GM21529 (cell line): ENCODE measurements at regions not wholly inside any gene's neighbourhood (a gene's known extent, or its start where the extent isn't known, plus 50 kb on each side); places are given as distances from the start of the nearest gene placed in this dataset.
A peak's percentile ranks its signal among the peaks of the same experiment; 100 is the strongest.

ENCODE experiments used
- ATAC-seq: cut with Tn5 transposase; IDR thresholded peaks from one replicate; pipeline ENCODE4 v1.9.1; 2021; ENCODE audit not compliant: unreplicated experiment

DNA sequence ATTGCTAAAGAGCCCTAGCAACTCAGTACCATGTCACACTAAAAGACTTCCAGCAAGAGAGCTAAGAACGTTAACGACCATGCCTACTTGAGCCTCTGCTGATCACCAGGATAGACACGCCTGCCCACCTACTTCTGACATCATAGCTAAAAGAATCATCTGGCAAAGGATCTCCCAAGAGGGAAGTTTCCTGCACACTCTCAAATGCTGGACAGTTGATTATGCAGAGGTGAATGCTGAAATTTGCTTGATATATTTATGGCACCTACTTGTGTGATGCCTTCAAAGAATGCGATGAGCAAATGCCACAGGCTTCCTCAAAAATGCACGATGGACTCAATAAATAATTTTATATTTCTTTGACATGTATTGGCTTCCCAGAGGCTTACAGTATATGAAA, 113.6 kb downstream of the GALC start:
- ATAC-seq, result no peak

DNA sequence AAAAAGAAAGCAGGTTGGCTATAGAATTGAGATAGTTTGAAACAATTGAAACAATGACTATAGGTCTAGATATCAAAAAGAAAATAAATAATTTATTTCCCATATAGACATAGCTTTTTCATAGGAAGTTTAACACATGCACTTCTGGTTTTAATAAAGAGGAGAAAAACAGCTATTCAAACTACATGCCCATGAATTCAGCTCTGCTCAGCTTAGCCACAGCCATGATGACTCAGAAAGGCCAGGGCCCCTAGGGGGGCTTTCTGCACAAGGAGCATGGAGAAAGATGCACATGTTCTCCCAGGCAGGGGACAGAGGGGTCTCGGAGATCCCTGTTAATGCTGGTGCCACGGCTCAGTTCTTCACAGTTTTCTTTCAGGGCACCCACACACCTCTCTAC, 114.0 kb downstream of the GALC start:
- no peak for ATAC-seq

DNA sequence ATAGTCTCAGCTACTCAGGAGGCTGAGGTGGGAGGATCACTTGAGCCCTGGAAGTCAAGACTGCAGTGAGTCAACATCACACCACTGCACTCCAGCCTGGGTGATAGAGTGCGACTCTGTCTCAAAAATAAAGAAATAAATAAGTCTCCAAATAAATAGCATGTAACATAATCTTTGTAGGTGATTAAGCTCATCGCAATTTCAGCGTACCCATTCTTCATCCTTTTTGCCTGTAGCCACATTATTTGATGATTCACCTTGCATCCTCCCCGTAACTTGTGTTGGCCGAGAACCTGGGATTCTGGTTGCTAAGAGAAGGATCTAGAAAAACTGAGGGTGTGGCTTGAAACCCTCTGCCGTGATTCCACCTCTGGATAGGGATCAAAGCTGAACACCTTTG, 115.1 kb downstream of the GALC start:
- ATAC-seq, result no peak

DNA sequence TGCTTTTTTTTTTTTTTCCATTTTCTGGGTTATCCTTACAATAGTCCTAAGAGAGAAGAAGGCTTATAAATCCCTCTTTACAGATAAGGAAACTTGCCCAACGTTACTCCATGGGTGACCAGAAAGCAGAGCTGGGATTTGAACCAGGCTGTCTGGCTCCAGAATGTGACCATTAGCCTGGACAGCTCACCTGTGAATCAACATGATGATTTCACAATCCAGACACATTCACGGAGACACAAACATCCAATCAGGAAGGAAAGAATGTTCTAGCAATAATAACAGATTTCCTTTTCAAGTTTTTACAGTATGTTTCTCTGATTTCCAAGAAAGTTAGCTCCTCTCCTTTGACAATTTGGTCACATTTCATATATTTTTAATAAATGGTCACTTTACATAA, 118.3 kb downstream of the GALC start:
- ATAC-seq, result no peak

DNA sequence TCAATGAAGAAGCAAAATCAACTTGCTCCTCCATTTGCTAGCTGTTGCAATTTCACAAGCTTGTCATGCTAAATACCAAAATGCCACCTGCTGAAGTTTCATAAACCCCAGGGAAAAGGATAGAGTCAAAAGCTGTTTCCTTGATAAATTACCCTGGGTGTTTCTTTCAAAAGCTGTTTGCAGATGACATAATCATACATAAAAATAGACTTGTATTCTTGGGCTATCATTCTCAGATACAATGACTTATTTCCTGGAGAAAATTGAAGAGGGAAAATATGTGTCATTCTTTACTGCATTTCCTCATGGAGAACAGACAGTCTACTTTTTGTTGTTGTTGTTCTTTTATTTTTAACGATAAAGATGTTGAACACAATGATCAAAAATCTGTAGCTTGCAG, 119.2 kb downstream of the GALC start:
- ATAC-seq, result no peak

DNA sequence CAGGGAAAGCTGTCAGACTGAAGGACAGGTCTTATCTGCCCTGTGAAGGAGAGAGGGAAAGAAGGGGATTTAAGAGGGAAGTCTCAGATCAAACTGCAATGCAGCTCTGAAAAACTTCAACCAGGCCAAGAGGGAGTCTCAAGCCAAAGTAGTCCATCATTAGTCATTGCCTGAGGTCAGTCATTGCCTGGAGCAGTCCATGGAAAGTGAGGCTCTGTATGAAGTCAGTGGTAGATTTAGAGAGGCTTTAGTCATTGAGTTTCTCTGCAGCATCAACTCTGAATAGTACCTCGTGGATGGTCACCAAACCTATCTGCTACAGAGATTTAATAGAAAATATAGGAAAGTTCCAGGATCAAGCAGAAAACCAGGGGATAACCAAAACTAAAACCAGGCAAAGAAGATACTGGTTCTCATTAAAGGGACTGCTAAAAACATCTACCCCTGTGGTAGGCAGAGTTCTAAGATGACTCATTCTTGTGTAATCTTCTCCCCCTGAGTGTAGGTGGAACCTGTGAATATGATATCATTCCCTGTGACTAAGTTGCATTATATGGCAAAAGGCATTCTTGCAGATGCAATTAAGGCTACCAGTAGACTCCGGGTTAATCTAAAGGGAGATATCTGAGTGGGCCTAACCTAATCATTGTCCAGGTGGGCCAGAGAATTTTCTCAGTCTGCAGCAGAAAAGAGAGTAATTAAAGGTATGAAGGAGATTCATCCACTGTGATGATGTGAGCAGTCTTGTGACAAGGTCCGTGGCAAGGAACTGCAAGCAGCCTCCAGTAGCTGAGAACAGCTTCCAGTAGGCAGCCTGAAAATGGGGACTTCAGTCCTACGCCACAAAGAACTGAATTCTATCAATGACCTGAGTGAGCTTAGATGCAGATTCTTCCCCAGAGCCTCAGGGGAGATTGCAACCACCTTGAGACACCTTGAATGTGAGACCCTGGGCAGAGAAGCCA, 123.1 kb downstream of the GALC start:
- ATAC-seq, result peak; percentile 76

DNA sequence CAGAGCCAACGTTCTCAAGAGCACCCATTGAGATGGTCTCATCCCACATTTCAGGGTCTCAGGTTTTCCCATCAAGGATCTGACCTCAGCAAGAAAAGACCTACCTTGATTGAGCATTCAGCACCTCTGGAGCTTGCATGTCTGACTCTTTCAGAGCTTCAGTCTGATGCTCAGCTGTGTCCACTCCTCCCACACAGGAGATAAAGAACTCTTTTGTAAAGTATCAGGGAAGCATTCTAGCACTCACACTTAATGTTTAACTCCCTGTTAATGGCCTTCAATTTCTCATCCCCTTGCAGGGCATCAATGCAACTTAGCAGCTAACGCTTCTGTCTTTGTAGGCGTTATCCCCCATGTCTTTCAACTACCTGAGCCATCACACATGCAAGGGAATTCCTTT, 124.1 kb downstream of the GALC start:
- ATAC-seq, result no peak

DNA sequence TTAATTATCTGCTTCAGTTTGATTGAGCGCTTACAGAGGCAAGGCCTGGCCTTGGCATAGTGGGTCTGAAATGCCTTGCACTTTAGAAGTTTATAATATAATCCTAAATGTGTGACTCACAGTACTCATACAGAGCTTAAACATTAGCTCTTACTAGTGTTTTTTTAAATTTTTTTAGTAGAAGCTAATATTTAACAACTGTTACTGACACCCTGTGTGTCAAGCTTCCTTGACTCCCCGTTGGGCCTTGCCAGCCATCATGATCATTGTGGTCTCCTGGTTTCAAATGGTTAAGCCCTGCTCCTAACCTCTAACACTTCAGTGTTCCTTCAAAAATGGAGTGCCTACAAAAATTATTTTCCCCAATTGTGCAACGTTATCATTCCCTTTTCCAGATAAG, 126.9 kb downstream of the GALC start:
- ATAC-seq, result no peak

DNA sequence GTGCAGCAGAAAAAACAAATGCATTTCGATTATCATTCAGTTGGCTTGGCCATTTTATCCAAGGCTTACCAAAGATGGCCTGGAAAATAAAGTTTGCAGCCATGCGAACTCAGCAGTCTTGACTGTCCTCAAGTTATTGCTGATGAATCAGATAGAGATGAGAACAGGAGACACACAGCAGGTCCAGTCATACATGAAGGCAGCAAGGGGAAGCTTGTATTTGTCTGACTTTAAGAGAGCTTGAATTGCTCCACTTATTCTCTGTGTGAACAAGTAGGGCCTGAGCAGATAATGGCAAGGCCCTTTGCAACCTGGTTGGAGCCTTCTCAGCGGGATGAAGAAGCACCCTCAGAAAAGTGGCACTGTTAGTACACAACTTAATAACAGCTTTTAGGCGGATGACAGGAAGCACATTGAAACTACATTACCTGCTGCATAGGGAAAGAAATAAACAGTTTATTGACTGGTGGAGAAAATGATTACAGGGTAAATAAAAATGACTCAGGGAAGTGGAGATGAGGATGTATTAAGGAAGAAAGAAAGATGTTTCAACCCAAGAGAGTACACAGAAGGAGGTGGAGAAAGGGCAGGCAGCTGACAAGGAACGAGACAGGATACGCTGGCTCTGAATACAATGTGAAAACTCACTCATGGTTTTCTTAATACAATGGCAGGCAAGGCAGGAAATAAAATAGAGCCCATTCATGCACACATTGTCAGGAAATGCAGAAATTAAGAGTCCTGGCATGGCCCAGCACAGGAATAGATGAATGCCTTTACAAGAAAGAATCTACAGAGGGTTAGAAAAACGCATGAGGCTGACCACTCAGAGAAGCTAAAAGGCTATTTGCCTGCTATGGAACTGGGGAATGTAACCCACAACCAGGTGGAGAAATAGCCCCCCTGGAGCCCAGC, 128.4 kb downstream of the GALC start:
- no peak for ATAC-seq

DNA sequence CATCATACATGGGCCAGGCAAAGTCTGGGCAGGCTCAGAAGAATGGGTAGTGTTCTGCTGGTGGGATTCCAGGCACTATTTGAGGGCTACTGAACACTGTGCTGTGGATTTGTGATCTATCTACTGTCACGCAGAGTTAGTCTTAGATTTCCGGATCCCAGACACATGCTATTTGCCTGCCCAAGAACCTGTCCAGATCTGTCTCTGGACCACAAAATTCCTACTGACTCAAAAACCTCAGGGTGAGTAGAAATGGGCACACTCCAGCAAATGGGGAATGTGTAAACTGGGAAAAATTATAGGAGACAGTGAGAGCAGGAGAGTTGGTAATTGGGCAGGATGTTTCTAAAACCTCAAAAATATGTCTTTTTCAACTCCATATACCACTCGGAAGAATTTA, 129.9 kb downstream of the GALC start:
- no peak for ATAC-seq

DNA sequence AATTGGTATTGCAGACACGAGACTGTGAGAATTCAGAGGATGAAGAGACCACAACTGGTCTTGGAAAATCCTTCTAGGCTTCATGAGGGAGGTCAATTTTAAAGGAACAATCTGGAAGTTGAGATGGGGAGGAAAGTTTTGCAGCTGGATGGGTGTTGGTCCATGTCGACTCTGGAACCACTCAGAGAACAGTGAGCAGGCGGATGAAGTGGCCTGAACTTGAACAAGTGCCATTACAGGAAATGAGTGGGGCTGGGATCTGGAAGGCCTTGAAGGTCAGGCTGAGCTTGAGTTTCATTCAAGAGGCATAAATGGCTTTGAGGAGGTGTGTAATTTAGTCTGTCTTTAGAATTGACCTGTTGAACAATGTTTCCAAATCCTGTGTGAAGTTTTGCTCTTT, 140.9 kb downstream of the GALC start:
- no peak for ATAC-seq

DNA sequence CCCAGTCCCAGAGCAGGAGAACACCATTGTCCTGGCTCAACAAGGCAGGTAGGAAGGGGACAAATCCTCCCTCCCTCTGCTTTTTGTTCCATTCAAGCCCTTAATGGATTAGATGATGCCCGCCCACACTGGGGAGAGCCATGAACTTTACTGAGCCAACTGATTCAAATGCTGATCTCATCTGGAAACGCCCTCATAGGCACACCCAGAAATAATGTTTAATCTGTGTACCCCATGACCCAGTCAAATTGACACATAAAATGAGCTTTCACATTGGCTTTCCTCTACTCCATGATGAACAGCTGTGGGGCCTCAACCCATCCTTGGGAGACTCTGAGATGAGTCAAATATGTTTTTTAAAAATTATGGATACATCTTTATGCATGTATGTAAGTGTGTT, 141.8 kb downstream of the GALC start:
- ATAC-seq, result no peak

DNA sequence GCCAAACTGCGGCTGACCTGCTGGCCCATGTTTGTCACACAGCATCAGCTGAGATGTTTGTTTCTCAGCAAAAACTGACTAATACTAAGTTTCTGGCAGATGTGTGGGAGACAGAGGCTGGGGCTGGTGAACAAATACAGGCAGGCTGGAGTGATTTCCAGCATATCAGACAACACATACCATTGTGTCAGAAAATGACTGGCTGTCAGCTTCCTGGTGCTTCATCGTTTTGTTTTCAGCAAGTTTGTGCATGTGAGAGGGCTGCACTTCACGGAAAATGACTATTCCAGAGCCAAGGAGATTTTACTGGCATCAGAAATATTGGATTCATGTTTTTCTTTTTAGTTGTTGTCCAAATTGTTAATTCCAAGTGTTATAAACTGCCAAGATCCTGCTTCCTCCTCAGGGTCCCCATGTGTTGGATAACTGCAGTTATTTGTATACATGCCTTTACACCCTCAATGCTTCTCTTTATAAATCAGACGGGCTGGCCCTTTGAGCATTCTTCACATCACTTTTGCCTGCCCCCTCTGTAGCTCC, 145.7 kb downstream of the GALC start:
- ATAC-seq, result no peak

DNA sequence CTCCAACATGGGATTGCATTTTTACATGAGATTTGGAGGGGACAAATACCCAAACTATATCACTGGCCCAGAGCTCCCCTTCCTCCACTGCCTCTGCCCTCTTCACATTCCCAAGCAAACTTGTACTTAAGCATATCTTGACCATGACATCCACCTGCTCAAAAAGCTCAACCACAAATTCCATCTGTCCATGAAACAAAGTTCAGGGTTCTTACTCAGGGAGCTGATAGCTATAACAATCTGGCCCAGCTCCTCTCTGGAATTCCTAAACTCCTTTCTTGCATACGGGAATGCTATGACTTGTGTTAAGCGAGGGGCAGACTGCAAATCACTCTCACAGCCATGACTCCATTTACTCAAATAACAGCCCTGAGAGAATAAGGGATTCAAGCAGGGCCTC, 152.1 kb downstream of the GALC start:
- no peak for ATAC-seq

DNA sequence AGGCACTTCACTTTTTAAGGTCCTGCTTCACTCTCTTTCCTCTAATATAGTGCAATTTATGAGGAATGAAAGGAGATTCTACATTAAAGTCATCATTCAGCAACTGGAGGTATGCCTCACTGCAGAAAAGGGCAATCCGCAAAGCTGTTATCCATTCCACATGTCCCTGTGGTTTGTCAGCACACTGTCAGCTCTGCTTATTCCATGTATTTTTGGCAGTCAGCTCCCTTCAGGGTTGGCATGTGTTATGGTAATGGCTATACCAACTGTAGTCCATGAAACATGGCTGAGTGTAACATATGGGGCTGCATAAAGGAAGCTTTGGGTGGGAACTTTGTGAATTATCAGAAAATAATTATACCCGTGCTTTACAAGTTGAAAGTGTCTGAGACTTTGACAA, 154.1 kb downstream of the GALC start:
- no peak for ATAC-seq

DNA sequence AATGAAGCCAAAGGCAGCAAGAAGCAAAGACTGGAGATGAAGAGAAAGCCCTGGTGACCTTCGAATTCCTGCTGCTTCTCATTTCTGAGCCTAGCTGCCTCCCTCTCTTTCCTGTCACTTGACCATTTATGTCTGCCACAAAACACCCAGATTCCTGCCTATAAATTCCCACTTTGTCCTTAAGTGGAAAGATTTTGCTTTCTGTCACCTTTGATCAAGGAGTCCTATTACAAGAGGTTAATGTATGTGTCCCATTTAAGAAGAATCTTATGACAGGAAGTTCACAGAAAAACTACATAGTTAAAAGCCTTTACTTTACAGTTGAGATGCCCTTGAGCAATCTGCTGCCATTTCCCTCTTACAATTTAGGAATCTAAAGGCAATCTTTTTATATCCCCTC, 155.7 kb downstream of the GALC start:
- no peak for ATAC-seq

DNA sequence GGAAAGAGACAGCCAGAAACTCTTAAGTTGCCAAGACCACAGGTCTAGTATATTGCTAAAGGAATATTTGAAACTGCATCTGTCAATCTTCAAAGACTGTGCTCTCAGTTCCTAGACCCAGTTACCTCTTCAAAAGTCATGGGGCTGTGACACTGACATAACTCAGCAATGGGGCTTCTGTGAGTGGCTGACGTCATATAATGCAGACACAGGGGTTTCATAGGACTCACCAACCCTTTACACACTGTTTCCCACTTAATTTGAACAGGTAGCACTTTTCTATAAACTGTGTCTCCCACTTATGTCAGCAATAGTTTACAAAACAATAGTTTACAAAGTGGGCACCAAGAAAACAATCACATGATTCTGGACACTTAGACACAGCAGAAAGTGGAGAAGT, 158.4 kb downstream of the GALC start:
- no peak for ATAC-seq

DNA sequence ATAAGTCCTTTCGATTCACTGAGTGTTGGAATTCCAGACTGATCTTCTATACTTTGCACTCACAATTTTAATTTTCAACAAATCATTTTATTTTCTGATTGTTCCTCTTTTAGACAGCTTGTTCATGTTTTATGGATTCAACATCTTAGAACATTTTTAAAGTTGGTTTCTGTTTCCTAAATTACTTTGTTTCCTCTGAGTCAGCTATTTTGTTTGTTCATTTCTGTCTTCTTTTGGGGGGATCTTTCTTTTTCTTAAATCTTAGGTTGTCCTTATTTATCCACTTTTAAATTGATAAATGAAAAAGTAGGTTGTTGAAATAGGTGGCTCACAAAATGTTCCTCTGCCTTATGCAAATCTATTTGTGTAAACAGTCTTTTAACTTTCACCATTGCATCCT, 160.0 kb downstream of the GALC start:
- ATAC-seq, result no peak

DNA sequence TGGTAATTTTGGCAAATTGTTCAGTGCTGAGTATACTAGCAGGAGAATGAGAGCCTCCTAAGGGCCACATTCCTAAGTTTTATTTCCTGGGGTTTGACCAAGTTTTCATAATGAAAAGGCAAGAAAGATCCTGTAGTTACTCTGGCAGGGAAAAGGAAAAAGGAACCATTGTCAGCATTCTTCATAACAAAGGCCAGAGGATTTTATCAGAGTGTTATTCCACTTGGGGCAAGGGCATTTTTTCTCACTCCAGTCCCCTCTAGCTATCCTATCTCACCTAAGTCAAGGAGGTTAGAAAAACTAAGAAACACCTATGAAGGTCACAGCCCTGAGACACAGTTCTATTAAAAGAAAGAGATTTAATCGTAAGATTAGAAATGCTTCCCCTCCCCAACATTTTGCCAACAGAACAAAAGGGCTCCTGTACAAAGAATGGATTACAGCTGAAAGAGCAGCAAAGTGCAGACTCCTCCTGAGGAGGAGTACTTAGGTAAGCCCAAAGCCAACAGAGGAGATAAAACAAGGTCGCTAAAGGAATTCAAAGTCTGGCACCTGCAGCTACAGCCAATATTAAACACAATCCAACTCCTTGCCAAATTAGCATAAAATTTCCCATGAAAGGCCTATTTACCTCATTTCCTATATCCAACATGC, 162.4 kb downstream of the GALC start:
- ATAC-seq, result no peak

DNA sequence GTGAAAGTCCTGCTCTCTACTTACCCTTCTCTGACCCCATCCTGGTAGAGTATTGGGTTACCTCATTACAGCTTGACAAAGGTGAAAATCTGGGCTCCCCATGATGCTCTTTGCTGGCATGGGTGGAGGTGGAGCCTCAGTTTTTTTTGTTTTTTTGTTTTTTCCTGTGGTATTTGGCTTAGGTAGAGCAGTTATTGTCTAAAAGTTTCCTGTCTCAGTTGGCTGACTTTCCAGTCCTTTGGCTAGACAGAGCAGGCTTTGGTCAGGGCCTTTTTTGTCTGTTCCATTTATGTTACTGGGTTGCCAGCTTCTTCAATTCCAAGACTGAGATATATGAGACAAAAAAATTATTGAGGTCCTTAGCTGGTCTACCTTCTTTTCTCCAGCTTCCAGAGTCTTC, 163.4 kb downstream of the GALC start:
- ATAC-seq, result no peak

DNA sequence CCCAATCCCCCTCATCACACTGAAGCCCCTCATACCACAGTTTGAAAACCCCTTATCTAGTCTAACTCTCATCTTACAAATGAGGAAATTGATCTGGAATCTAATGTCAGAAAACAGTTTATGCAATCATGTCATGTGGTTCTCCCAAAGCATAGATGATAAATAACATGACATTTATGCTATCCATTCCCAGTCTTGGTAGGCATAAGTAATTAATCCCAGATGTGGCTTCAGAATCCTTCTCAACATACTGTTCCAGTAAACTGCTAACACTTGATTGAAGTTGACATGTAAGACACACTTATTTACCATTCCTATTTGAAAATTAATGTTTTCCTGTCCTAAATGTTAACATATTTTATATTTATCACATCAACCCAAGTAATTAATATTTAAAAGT, 168.7 kb downstream of the GALC start:
- ATAC-seq, result no peak
